Fibroblast of gingiva (primary cell): ENCODE measurements at regions not wholly inside any gene's neighbourhood (a gene's known extent, or its start where the extent isn't known, plus 50 kb on each side); places are given as distances from the start of the nearest gene placed in this dataset.

ENCODE experiments used
- DNase-seq: peaks from one replicate; pipeline ENCODE4 v3.0.0-alpha.2; 2011; ENCODE audit warnings: low read depth

GRCh38 chr20:57804470-57805250, 94.8 kb upstream of the PMEPA1 start:
- DNase-seq = no peak

- no peak for DNase-seq
Measured at GRCh38 chr20:57803508-57804005, 93.7 kb upstream of the PMEPA1 start.

GRCh38 chr20:57802765-57803507, 93.1 kb upstream of the PMEPA1 start:
- no peak for DNase-seq

- no peak for DNase-seq
Measured at GRCh38 chr20:57801581-57801980, 91.8 kb upstream of the PMEPA1 start.

GRCh38 chr20:57800791-57801430, 91.1 kb upstream of the PMEPA1 start:
- DNase-seq = no peak

GRCh38 chr20:57797401-57797800, 87.6 kb upstream of the PMEPA1 start:
- no peak for DNase-seq

- no peak for DNase-seq
Measured at GRCh38 chr20:57795977-57796560, 86.3 kb upstream of the PMEPA1 start.

- DNase-seq = no peak
Measured at GRCh38 chr20:57795342-57795697, 85.5 kb upstream of the PMEPA1 start.

- DNase-seq = no peak
Measured at GRCh38 chr20:57794600-57795341, 85.0 kb upstream of the PMEPA1 start.

- DNase-seq = no peak
Measured at GRCh38 chr20:57794036-57794435, 84.2 kb upstream of the PMEPA1 start.

- no peak for DNase-seq
Measured at GRCh38 chr20:57793421-57793820, 83.6 kb upstream of the PMEPA1 start.

GRCh38 chr20:57792386-57793080, 82.7 kb upstream of the PMEPA1 start:
- no peak for DNase-seq

GRCh38 chr20:57791966-57792365, 82.2 kb upstream of the PMEPA1 start:
- DNase-seq = no peak

GRCh38 chr20:57791178-57791962, 81.6 kb upstream of the PMEPA1 start:
- no peak for DNase-seq

GRCh38 chr20:57790176-57790575, 80.4 kb upstream of the PMEPA1 start:
- no peak for DNase-seq

- no peak for DNase-seq
Measured at GRCh38 chr20:57788936-57789613, 79.3 kb upstream of the PMEPA1 start.

GRCh38 chr20:57787990-57788781, 78.4 kb upstream of the PMEPA1 start:
- no peak for DNase-seq

GRCh38 chr20:57787151-57787989, 77.6 kb upstream of the PMEPA1 start:
- no peak for DNase-seq
